ACC112 (cell line): ENCODE measurements at regions not wholly inside any gene's neighbourhood (a gene's known extent, or its start where the extent isn't known, plus 50 kb on each side); places are given as distances from the start of the nearest gene placed in this dataset.

Source experiments
- H2AFZ ChIP-seq: fragments of 200-600 bp; sonication (generic); one replicate; pipeline ENCODE4 v1.6.0; 2017; ENCODE audit warnings: antibody characterized with exemption, low read length; ENCODE audit not compliant: unreplicated experiment
- H3K27ac ChIP-seq: fragments of 200-600 bp; sonication (generic); 2 replicates; pipeline ENCODE4 v1.5.1; 2014; ENCODE audit warnings: low read depth, mild to moderate bottlenecking, antibody characterized with exemption, low read length, moderate library complexity
- H3K27me3 ChIP-seq: fragments of 200-600 bp; sonication (generic); 2 replicates; pipeline ENCODE4 v1.6.1; 2014; ENCODE audit warnings: mild to moderate bottlenecking, antibody characterized with exemption, low read length, moderate library complexity, mixed read lengths; ENCODE audit not compliant: insufficient read depth
- H3K36me3 ChIP-seq: fragments of 200-600 bp; sonication (generic); 2 replicates; pipeline ENCODE4 v1.6.1; 2016; ENCODE audit warnings: mild to moderate bottlenecking, antibody characterized with exemption, low read length, moderate library complexity, mixed read lengths; ENCODE audit not compliant: insufficient read depth
- H3K4me1 ChIP-seq: fragments of 200-600 bp; sonication (generic); one replicate; pipeline ENCODE4 v1.6.1; 2016; ENCODE audit warnings: low read length, mixed read lengths; ENCODE audit not compliant: insufficient read depth, unreplicated experiment, control insufficient read depth
- H3K4me3 ChIP-seq: fragments of 200-600 bp; sonication (generic); 2 replicates; pipeline ENCODE4 v1.5.1; 2014; ENCODE audit warnings: mild to moderate bottlenecking, low read depth, low read length
- H3K79me2 ChIP-seq: fragments of 200-600 bp; sonication (generic); one replicate; pipeline ENCODE4 v1.6.0; 2016; ENCODE audit warnings: low read length; ENCODE audit not compliant: control insufficient read depth, unreplicated experiment, insufficient read depth

DNA sequence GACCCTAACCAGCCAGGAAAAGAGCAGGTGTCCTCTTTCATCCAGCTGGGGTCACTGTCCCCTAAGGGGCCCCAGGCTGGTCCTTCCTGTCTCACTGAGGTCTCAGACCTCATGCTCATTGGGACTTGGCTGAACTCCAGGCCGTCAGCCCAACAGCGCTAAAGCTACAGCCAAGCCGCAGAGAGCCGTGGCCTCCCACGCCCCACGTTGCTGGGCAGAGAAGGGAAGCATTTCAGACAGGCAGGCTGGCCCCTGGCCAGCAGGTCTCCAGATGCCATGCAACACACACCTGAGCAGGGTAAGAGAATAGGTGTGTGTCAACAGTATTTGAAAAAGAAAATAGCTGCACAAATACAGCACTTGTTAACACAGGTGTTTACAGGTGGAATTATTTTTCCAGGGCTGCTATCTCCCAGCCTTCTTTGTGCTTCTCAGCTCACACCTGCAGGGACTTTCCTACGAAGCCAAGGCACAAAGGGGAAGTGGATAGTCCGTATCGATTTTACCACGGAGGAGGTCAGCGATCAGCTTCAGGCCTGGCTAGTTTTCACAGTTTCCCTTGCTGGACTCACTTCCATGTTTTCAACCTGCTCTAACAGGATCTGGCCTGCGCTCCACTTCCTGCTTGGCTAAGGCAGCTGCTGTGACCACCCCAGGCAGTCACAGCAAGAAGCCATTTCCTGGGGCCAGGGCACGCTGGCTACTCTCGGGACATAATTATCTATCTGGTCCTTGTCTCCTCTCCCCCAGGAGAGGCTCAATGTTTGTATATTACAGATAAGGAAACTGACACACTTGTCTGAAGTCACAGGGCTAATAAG is 156.1 kb upstream of the ID2 start:
- peaks cover 25% of the 10 kb centered on the region for H3K27me3 ChIP-seq
- no peaks in the 10 kb centered on the region for H3K36me3 ChIP-seq
- H3K4me1 ChIP-seq = no peaks in the 10 kb centered on the region
- no peaks in the 10 kb centered on the region for H3K79me2 ChIP-seq
- H2AFZ ChIP-seq = no peak overlapping the region
- no peak overlapping the region for H3K27ac ChIP-seq
- H3K4me3 ChIP-seq = no peak overlapping the region

DNA sequence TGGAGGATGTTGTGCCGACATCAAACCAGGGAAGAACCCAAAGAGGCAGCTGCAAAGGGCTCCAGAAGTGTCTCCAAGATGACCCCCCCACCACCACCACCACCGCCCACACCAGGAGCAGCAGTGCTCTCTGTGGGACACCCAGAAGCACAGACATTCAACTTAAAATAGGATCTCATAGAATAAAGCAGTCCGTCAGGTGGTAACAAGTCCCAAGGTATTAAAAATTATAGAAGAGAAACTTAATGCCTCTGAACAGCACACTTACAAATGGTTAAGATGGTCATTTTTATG is 155.5 kb upstream of the ID2 start:
- no peaks in the 10 kb centered on the region for H3K79me2 ChIP-seq
- H3K27me3 ChIP-seq = peaks cover 25% of the 10 kb centered on the region
- no peak overlapping the region for H2AFZ ChIP-seq
- H3K4me3 ChIP-seq = no peak overlapping the region
- H3K27ac ChIP-seq = no peak overlapping the region
- no peaks in the 10 kb centered on the region for H3K36me3 ChIP-seq
- no peaks in the 10 kb centered on the region for H3K4me1 ChIP-seq

DNA sequence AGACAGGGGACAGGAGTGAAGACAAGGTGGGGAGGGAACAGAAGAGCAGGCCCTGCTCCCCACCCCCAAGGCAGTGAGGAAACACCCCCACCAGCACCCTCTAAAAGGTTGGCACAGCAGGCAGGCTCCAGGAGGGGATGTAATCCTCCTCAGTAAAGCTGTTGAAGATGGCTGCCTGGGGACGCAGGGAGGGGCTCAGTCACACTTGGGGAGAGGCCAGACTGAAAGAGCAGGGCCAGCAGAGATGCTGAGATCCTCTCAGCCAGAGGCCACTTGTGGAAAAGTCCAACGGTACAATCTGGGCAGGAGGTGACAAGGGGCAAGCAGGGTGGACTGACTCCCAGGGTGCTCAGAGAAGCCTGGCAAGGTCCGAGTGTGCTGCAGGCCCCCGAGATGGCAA is 154.8 kb upstream of the ID2 start:
- Histone ChIP-seq H3K79me2 (no peaks in the 10 kb centered on the region), H3K4me1 (no peaks in the 10 kb centered on the region), H3K4me3 (no peak overlapping the region), H3K27ac (no peak overlapping the region), H2AFZ (no peak overlapping the region), H3K36me3 (no peaks in the 10 kb centered on the region), H3K27me3 (peaks cover 23% of the 10 kb centered on the region)

DNA sequence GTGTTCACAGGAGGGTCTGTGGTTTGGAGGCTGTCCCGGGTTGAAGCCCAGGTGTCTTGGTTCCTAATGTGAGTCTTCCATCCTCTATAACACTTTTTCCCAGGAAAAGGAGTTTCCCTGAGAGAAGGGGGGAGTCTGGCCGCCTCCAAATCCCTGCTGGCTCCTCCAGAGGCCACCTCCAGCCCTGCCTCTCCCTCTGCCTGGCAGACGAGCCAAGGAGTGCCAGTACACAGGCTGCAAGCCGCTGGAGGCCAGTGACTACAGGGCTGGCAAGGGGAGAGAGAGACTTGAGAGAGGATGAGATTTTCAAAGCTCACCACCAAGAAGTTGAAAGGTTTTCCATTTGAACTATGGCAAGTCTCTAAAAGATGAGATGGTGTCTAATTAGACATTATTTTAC is 154.2 kb upstream of the ID2 start:
- H3K27ac ChIP-seq = no peak overlapping the region

DNA sequence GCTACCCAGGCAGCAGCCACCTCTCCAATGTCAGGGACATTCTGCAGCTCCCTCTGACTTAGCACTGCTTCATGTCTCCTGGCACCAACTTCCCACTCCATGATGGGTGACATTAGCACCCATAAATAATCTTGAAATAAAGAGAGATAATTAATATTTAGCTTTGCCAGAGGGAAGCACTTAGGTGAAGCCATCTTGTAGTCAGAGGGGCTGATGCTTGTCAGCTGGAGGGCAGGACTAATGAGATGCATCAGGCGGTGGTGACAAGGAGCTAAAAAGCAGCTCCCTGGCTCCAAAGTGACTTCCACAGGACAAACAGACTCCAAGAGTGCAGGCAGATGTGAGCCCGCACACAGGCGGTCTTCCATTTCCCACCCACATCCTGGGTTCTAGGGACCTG is 153.0 kb upstream of the ID2 start:
- Histone ChIP-seq H3K79me2 (no peaks in the 10 kb centered on the region), H3K4me1 (no peaks in the 10 kb centered on the region), H3K36me3 (no peaks in the 10 kb centered on the region), H3K27ac (no peak overlapping the region), H2AFZ (no peak overlapping the region), H3K4me3 (no peak overlapping the region), H3K27me3 (peaks cover 22% of the 10 kb centered on the region)

More for the DNA sequence above, 154.2 kb upstream of the ID2 start:
- H3K27me3 ChIP-seq = peaks cover 22% of the 10 kb centered on the region
- no peaks in the 10 kb centered on the region for H3K79me2 ChIP-seq
- no peak overlapping the region for H2AFZ ChIP-seq
- no peak overlapping the region for H3K4me3 ChIP-seq
- no peaks in the 10 kb centered on the region for H3K36me3 ChIP-seq
- no peaks in the 10 kb centered on the region for H3K4me1 ChIP-seq

DNA sequence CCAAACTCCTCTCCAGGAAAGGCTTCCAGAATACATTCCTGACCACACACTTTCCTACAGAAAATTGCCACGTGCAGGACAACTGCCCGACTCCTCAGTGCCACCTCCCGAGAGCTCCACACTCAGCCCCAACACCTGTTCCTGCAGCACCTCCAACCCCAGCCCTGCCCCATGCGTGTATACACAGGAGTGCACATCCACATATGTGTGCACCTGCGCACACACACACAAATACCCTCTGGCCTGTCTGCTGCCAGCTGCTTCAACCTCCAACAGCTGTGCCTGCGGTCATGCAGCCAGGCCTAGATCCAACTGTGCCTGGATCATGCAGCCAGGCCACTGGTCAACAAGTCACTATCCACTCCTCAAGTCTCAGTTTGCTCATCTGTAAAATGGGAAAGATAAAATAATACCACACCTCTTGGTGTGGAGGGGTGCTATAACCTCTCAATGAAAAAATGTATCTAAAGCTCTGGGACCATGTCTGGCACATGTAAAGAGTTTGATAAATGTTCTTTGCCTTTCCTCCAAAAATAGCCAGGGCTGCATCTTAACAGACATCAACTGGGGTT is 152.1 kb upstream of the ID2 start:
- no peaks in the 10 kb centered on the region for H3K36me3 ChIP-seq
- H3K79me2 ChIP-seq = no peaks in the 10 kb centered on the region
- H3K4me3 ChIP-seq = no peak overlapping the region
- H2AFZ ChIP-seq = no peak overlapping the region
- peaks cover 15% of the 10 kb centered on the region for H3K27me3 ChIP-seq
- no peak overlapping the region for H3K27ac ChIP-seq
- H3K4me1 ChIP-seq = no peaks in the 10 kb centered on the region

DNA sequence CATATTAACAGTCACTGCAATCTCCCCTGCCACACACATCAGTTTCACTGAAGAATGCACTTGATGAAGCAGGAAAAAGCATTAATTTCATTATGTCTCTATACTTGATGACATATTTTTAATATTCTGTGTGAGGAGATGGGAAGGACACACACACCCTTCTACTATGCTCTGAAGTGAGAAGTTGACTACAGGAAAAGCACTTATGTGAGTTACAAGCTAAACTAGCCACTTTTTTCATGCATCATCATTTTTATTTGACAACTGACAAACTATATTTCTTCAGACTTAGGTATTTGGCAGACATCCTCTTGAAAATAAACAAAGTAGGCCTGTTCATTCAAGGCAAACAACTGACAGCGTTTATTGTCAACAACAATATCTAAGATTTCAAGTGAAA is 150.4 kb upstream of the ID2 start:
- Histone ChIP-seq H2AFZ (no peak overlapping the region), H3K4me3 (no peak overlapping the region), H3K79me2 (no peaks in the 10 kb centered on the region), H3K27ac (no peak overlapping the region), H3K27me3 (peaks cover 15% of the 10 kb centered on the region), H3K4me1 (no peaks in the 10 kb centered on the region), H3K36me3 (no peaks in the 10 kb centered on the region)

DNA sequence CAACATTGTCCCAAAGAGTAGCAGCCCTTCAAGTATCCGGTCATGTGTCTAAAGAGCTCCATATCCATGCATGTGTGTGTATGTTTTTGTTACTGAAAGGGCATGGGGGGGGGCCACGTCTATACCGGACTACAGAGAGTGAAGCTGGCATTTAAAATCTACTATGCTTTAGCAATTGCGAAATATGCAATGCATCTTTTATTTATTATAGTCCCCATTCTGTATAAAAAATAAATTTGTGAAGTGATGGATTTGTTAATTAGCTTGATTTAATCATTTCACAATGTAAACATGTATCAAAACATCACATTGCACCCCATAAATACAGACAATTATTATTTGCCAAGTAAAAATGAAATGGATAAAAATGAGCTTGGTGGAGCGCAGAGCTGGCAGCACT is 149.4 kb upstream of the ID2 start:
- H2AFZ ChIP-seq = no peak overlapping the region
- no peaks in the 10 kb centered on the region for H3K36me3 ChIP-seq
- H3K4me3 ChIP-seq = no peak overlapping the region
- no peaks in the 10 kb centered on the region for H3K4me1 ChIP-seq
- H3K79me2 ChIP-seq = no peaks in the 10 kb centered on the region
- H3K27ac ChIP-seq = no peak overlapping the region
- H3K27me3 ChIP-seq = peaks cover 10% of the 10 kb centered on the region

DNA sequence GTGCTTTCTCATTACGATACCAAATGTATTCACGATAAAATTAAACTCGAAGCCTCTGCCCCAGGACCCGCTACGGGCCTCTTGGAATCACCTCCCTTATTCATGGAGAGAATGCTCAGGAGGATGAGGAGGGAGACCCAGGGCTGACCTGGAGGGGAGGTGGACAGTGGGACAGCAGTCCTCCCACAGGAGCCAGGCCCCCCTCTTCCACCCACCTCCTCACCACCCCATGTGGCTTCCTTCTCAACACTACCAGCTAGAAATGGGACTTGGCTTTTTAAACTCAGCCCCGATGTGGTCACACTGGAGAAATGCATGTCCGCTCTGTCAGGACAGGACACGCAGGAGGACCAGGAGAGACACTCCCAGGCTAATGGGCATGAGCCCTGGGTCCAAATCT is 147.9 kb upstream of the ID2 start:
- Histone ChIP-seq H3K36me3 (no peaks in the 10 kb centered on the region), H3K4me3 (no peak overlapping the region), H3K79me2 (no peaks in the 10 kb centered on the region), H3K27ac (no peak overlapping the region), H3K27me3 (no peaks in the 10 kb centered on the region), H2AFZ (no peak overlapping the region), H3K4me1 (no peaks in the 10 kb centered on the region)

DNA sequence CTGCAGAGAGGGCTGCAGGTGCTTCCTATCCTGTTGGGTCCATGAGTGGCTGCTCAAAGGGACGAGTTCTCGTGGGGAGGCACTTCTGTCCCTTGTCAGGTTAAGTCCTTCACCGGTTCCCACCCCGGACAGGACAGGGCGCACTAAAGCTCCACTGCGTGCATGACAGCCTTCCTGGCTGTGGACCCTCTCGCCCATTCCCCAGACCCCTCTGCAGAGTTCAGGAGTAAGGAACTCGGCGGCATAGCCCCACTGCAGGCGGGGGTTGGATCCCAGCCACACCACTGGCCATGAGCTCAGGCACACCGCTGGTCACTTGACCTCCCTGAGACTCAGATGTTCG is 147.5 kb upstream of the ID2 start:
- no peaks in the 10 kb centered on the region for H3K79me2 ChIP-seq
- no peak overlapping the region for H2AFZ ChIP-seq
- no peaks in the 10 kb centered on the region for H3K4me1 ChIP-seq
- H3K36me3 ChIP-seq = no peaks in the 10 kb centered on the region
- H3K27me3 ChIP-seq = no peaks in the 10 kb centered on the region
- no peak overlapping the region for H3K27ac ChIP-seq
- H3K4me3 ChIP-seq = no peak overlapping the region

DNA sequence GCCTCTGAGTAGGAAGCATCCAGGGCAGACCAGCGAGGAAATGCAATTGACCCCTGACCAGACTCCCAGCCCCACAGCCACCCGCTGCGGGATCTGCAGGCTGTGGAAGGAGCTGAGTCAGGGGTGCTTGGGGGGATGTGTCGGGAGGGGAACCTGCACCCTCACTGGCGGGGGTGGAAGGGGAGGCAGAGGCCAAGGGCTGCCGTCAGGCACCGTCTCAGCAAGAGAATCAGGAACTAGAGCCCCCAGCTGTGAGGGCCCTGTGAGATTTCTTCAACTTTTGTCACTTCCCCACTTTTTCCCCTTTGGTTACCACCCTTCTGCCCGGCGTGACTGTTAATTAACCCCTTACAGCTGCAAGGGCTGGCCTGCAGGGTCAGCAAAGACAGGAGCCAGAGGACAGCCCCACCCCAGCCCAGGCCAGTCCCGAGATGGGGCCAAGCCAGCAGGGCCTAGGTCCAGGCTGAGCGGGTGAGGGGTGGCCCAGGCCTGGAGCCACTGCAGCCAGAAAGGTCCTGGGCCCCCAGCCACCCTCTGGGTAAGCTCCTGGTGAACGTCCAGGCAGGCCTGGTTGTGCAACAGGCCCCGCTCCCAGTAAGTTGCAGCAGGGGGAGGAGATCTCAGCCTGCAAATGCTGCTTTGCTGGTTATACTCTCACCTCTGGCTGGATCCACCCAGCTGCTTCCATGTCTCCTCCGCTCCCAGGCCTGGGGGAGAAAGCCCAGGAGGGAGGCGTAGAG is 147.0 kb upstream of the ID2 start:
- Histone ChIP-seq H3K4me1 (no peaks in the 10 kb centered on the region), H3K36me3 (no peaks in the 10 kb centered on the region), H2AFZ (no peak overlapping the region), H3K27ac (no peak overlapping the region), H3K79me2 (no peaks in the 10 kb centered on the region), H3K4me3 (no peak overlapping the region), H3K27me3 (no peaks in the 10 kb centered on the region)
